ENCODE measurements at regions not wholly inside any gene's neighbourhood (a gene's known extent, or its start where the extent isn't known, plus 50 kb on each side); places are given as distances from the start of the nearest gene placed in this dataset.
A peak's percentile ranks its signal among the peaks of the same experiment; 100 is the strongest.
"Not testable (repeated sequence)": the region's sequence is repeated elsewhere in the genome, so short reads cannot be mapped to it uniquely, and the experiment has no call there.

- H3K27me3 Mint-ChIP-seq: no peaks in the 10 kb centered on the region
- no peak overlapping the region for H3K27ac Mint-ChIP-seq
- H3K9me3 Mint-ChIP-seq: peaks cover 14% of the 10 kb centered on the region
- H3K4me1 Mint-ChIP-seq (ENCODE audit: low read depth): no peaks in the 10 kb centered on the region
- H3K36me3 Mint-ChIP-seq (ENCODE audit: low read depth): no peaks in the 10 kb centered on the region
- no peak overlapping the region for H3K4me3 Mint-ChIP-seq
Observed at GRCh38 chr1:61561666-61562065, 163.3 kb downstream of the TM2D1 start.

GRCh38 chr1:61560385-61560784 lies 164.6 kb downstream of the TM2D1 start:
- no peak overlapping the region for H3K4me3 Mint-ChIP-seq
- no peaks in the 10 kb centered on the region for H3K4me1 Mint-ChIP-seq (ENCODE audit: low read depth)
- no peaks in the 10 kb centered on the region for H3K36me3 Mint-ChIP-seq (ENCODE audit: low read depth)

GRCh38 chr1:61556631-61557030 lies 168.3 kb downstream of the TM2D1 start:
- Mint-ChIP-seq H3K4me3 (no peak overlapping the region), H3K36me3 (ENCODE audit: low read depth) (no peaks in the 10 kb centered on the region), H3K27me3 (no peaks in the 10 kb centered on the region), H3K27ac (no peak overlapping the region), H3K9me3 (peaks cover 10% of the 10 kb centered on the region), H3K4me1 (ENCODE audit: low read depth) (no peaks in the 10 kb centered on the region)

More at GRCh38 chr1:61560385-61560784, 164.6 kb downstream of the TM2D1 start:
- Mint-ChIP-seq H3K27ac (no peak overlapping the region), H3K27me3 (no peaks in the 10 kb centered on the region), H3K9me3 (peaks cover 17% of the 10 kb centered on the region)

- no peak overlapping the region for H3K4me3 Mint-ChIP-seq
Observed at GRCh38 chr1:61552630-61553305, 172.2 kb downstream of the TM2D1 start.

GRCh38 chr1:61547302-61547701 lies 177.6 kb downstream of the TM2D1 start:
- H3K36me3 Mint-ChIP-seq (ENCODE audit: low read depth); H3K27ac Mint-ChIP-seq; H3K9me3 Mint-ChIP-seq; H3K4me3 Mint-ChIP-seq; H3K27me3 Mint-ChIP-seq: not testable (repeated sequence)
- peaks cover 19% of the 10 kb centered on the region for H3K4me1 Mint-ChIP-seq (ENCODE audit: low read depth)

More at GRCh38 chr1:61552630-61553305, 172.2 kb downstream of the TM2D1 start:
- H3K9me3 Mint-ChIP-seq: peaks cover 14% of the 10 kb centered on the region
- H3K27ac Mint-ChIP-seq: no peak overlapping the region
- H3K4me1 Mint-ChIP-seq (ENCODE audit: low read depth): no peaks in the 10 kb centered on the region
- no peaks in the 10 kb centered on the region for H3K36me3 Mint-ChIP-seq (ENCODE audit: low read depth)
- no peaks in the 10 kb centered on the region for H3K27me3 Mint-ChIP-seq

GRCh38 chr1:61544870-61545269 lies 180.1 kb downstream of the TM2D1 start:
- H3K4me1 Mint-ChIP-seq (ENCODE audit: low read depth): peaks cover 19% of the 10 kb centered on the region
- H3K27ac Mint-ChIP-seq: peak overlapping the region; percentile 2
- H3K36me3 Mint-ChIP-seq (ENCODE audit: low read depth); H3K27me3 Mint-ChIP-seq; H3K9me3 Mint-ChIP-seq; H3K4me3 Mint-ChIP-seq: not testable (repeated sequence)

- H3K27ac Mint-ChIP-seq; H3K36me3 Mint-ChIP-seq (ENCODE audit: low read depth); H3K9me3 Mint-ChIP-seq; H3K4me3 Mint-ChIP-seq; H3K27me3 Mint-ChIP-seq: not testable (repeated sequence)
- peaks cover 19% of the 10 kb centered on the region for H3K4me1 Mint-ChIP-seq (ENCODE audit: low read depth)
Observed at GRCh38 chr1:61543498-61543897, 181.4 kb downstream of the TM2D1 start.

- peaks cover 6% of the 10 kb centered on the region for H3K27me3 Mint-ChIP-seq
- H3K36me3 Mint-ChIP-seq (ENCODE audit: low read depth): no peaks in the 10 kb centered on the region
- H3K9me3 Mint-ChIP-seq: no peaks in the 10 kb centered on the region
- H3K4me1 Mint-ChIP-seq (ENCODE audit: low read depth): peaks cover 23% of the 10 kb centered on the region
- no peak overlapping the region for H3K4me3 Mint-ChIP-seq
- no peak overlapping the region for H3K27ac Mint-ChIP-seq
Observed at GRCh38 chr1:61539720-61540462, 185.1 kb downstream of the TM2D1 start.

GRCh38 chr1:61538228-61538627 lies 186.7 kb downstream of the TM2D1 start:
- no peak overlapping the region for H3K27ac Mint-ChIP-seq
- no peaks in the 10 kb centered on the region for H3K36me3 Mint-ChIP-seq (ENCODE audit: low read depth)
- H3K27me3 Mint-ChIP-seq: no peaks in the 10 kb centered on the region
- no peak overlapping the region for H3K4me3 Mint-ChIP-seq
- H3K4me1 Mint-ChIP-seq (ENCODE audit: low read depth): peaks cover 18% of the 10 kb centered on the region
- no peaks in the 10 kb centered on the region for H3K9me3 Mint-ChIP-seq

GRCh38 chr1:61536174-61537108 lies 188.5 kb downstream of the TM2D1 start:
- H3K27me3 Mint-ChIP-seq: no peaks in the 10 kb centered on the region
- H3K27ac Mint-ChIP-seq: no peak overlapping the region
- no peaks in the 10 kb centered on the region for H3K9me3 Mint-ChIP-seq
- no peak overlapping the region for H3K4me3 Mint-ChIP-seq
- no peaks in the 10 kb centered on the region for H3K36me3 Mint-ChIP-seq (ENCODE audit: low read depth)
- peaks cover 18% of the 10 kb centered on the region for H3K4me1 Mint-ChIP-seq (ENCODE audit: low read depth)

GRCh38 chr1:61534847-61535246 lies 190.1 kb downstream of the TM2D1 start:
- Mint-ChIP-seq H3K4me1 (ENCODE audit: low read depth) (peaks cover 18% of the 10 kb centered on the region), H3K9me3 (no peaks in the 10 kb centered on the region), H3K36me3 (ENCODE audit: low read depth) (no peaks in the 10 kb centered on the region), H3K27me3 (no peaks in the 10 kb centered on the region), H3K4me3 (no peak overlapping the region), H3K27ac (no peak overlapping the region)

- H3K4me1 Mint-ChIP-seq (ENCODE audit: low read depth): peaks cover 18% of the 10 kb centered on the region
Observed at GRCh38 chr1:61533546-61533945, 191.4 kb downstream of the TM2D1 start.

GRCh38 chr1:61531716-61532115 lies 193.2 kb downstream of the TM2D1 start:
- H3K27me3 Mint-ChIP-seq: no peaks in the 10 kb centered on the region
- no peak overlapping the region for H3K27ac Mint-ChIP-seq
- H3K9me3 Mint-ChIP-seq: no peaks in the 10 kb centered on the region
- H3K4me1 Mint-ChIP-seq (ENCODE audit: low read depth): peaks cover 10% of the 10 kb centered on the region
- H3K36me3 Mint-ChIP-seq (ENCODE audit: low read depth): no peaks in the 10 kb centered on the region
- no peak overlapping the region for H3K4me3 Mint-ChIP-seq

More at GRCh38 chr1:61533546-61533945, 191.4 kb downstream of the TM2D1 start:
- Mint-ChIP-seq H3K27ac (no peak overlapping the region), H3K27me3 (no peaks in the 10 kb centered on the region), H3K9me3 (no peaks in the 10 kb centered on the region), H3K4me3 (no peak overlapping the region), H3K36me3 (ENCODE audit: low read depth) (no peaks in the 10 kb centered on the region)

GRCh38 chr1:61523893-61524605 lies 200.9 kb downstream of the TM2D1 start:
- H3K4me1 Mint-ChIP-seq (ENCODE audit: low read depth): no peaks in the 10 kb centered on the region
- H3K9me3 Mint-ChIP-seq: no peaks in the 10 kb centered on the region
- H3K27ac Mint-ChIP-seq: no peak overlapping the region

More at GRCh38 chr1:61523893-61524605, 200.9 kb downstream of the TM2D1 start:
- Mint-ChIP-seq H3K4me3 (no peak overlapping the region), H3K36me3 (ENCODE audit: low read depth) (no peaks in the 10 kb centered on the region), H3K27me3 (no peaks in the 10 kb centered on the region)
